ENCODE measurements at regions not wholly inside any gene's neighbourhood (a gene's known extent, or its start where the extent isn't known, plus 50 kb on each side); places are given as distances from the start of the nearest gene placed in this dataset.

GRCh38 chr20:12371990-12372389 is 454.3 kb downstream of the BTBD3 start:
- no peaks in the 10 kb centered on the region for H3K9me3 ChIP-seq (ENCODE audit: control insufficient read depth, insufficient read depth, low read length)
- no peaks in the 10 kb centered on the region for H3K4me1 ChIP-seq (ENCODE audit: control insufficient read depth, insufficient read depth, low read length)
- no peak overlapping the region for H3K4me3 ChIP-seq (ENCODE audit: low read depth, low read length)
- no peaks in the 10 kb centered on the region for H3K27me3 ChIP-seq (ENCODE audit: control insufficient read depth, insufficient read depth, low read length)
- no peaks in the 10 kb centered on the region for H3K36me3 ChIP-seq (ENCODE audit: control insufficient read depth, insufficient read depth, low read length)
- H3K27ac ChIP-seq (ENCODE audit: low read depth, low read length): no peak overlapping the region
- no peak overlapping the region for H3K9ac ChIP-seq (ENCODE audit: low read depth, low read length)

- H3K27me3 ChIP-seq (ENCODE audit: control insufficient read depth, insufficient read depth, low read length): no peaks in the 10 kb centered on the region
These were observed 454.9 kb downstream of the BTBD3 start for GRCh38 chr20:12372557-12372956.

GRCh38 chr20:12375967-12376366 is 458.3 kb downstream of the BTBD3 start:
- H3K36me3 ChIP-seq (ENCODE audit: control insufficient read depth, insufficient read depth, low read length): no peaks in the 10 kb centered on the region
- no peak overlapping the region for H3K4me3 ChIP-seq (ENCODE audit: low read depth, low read length)
- no peak overlapping the region for H3K9ac ChIP-seq (ENCODE audit: low read depth, low read length)
- no peak overlapping the region for H3K27ac ChIP-seq (ENCODE audit: low read depth, low read length)
- H3K9me3 ChIP-seq (ENCODE audit: control insufficient read depth, insufficient read depth, low read length): no peaks in the 10 kb centered on the region
- no peaks in the 10 kb centered on the region for H3K4me1 ChIP-seq (ENCODE audit: control insufficient read depth, insufficient read depth, low read length)
- no peaks in the 10 kb centered on the region for H3K27me3 ChIP-seq (ENCODE audit: control insufficient read depth, insufficient read depth, low read length)

More at GRCh38 chr20:12372557-12372956, 454.9 kb downstream of the BTBD3 start:
- H3K27ac ChIP-seq (ENCODE audit: low read depth, low read length): no peak overlapping the region
- no peaks in the 10 kb centered on the region for H3K9me3 ChIP-seq (ENCODE audit: control insufficient read depth, insufficient read depth, low read length)
- H3K9ac ChIP-seq (ENCODE audit: low read depth, low read length): no peak overlapping the region
- H3K36me3 ChIP-seq (ENCODE audit: control insufficient read depth, insufficient read depth, low read length): no peaks in the 10 kb centered on the region
- H3K4me3 ChIP-seq (ENCODE audit: low read depth, low read length): no peak overlapping the region
- H3K4me1 ChIP-seq (ENCODE audit: control insufficient read depth, insufficient read depth, low read length): no peaks in the 10 kb centered on the region

GRCh38 chr20:12383821-12384220 is 466.1 kb downstream of the BTBD3 start:
- no peaks in the 10 kb centered on the region for H3K4me1 ChIP-seq (ENCODE audit: control insufficient read depth, insufficient read depth, low read length)
- H3K27me3 ChIP-seq (ENCODE audit: control insufficient read depth, insufficient read depth, low read length): no peaks in the 10 kb centered on the region
- H3K27ac ChIP-seq (ENCODE audit: low read depth, low read length): no peak overlapping the region
- no peak overlapping the region for H3K9ac ChIP-seq (ENCODE audit: low read depth, low read length)
- H3K9me3 ChIP-seq (ENCODE audit: control insufficient read depth, insufficient read depth, low read length): no peaks in the 10 kb centered on the region
- H3K4me3 ChIP-seq (ENCODE audit: low read depth, low read length): no peak overlapping the region
- H3K36me3 ChIP-seq (ENCODE audit: control insufficient read depth, insufficient read depth, low read length): no peaks in the 10 kb centered on the region

GRCh38 chr20:12386821-12387220 is 469.1 kb downstream of the BTBD3 start:
- no peak overlapping the region for H3K27ac ChIP-seq (ENCODE audit: low read depth, low read length)
- H3K4me1 ChIP-seq (ENCODE audit: control insufficient read depth, insufficient read depth, low read length): no peaks in the 10 kb centered on the region
- H3K27me3 ChIP-seq (ENCODE audit: control insufficient read depth, insufficient read depth, low read length): no peaks in the 10 kb centered on the region
- H3K9ac ChIP-seq (ENCODE audit: low read depth, low read length): no peak overlapping the region
- no peaks in the 10 kb centered on the region for H3K9me3 ChIP-seq (ENCODE audit: control insufficient read depth, insufficient read depth, low read length)
- H3K36me3 ChIP-seq (ENCODE audit: control insufficient read depth, insufficient read depth, low read length): no peaks in the 10 kb centered on the region
- no peak overlapping the region for H3K4me3 ChIP-seq (ENCODE audit: low read depth, low read length)

- H3K27me3 ChIP-seq (ENCODE audit: control insufficient read depth, insufficient read depth, low read length): no peaks in the 10 kb centered on the region
- H3K36me3 ChIP-seq (ENCODE audit: control insufficient read depth, insufficient read depth, low read length): no peaks in the 10 kb centered on the region
- no peak overlapping the region for H3K9ac ChIP-seq (ENCODE audit: low read depth, low read length)
- no peaks in the 10 kb centered on the region for H3K9me3 ChIP-seq (ENCODE audit: control insufficient read depth, insufficient read depth, low read length)
- H3K27ac ChIP-seq (ENCODE audit: low read depth, low read length): no peak overlapping the region
- H3K4me1 ChIP-seq (ENCODE audit: control insufficient read depth, insufficient read depth, low read length): no peaks in the 10 kb centered on the region
- no peak overlapping the region for H3K4me3 ChIP-seq (ENCODE audit: low read depth, low read length)
These were observed 473.4 kb downstream of the BTBD3 start for GRCh38 chr20:12391099-12391498.

- no peak overlapping the region for H3K27ac ChIP-seq (ENCODE audit: low read depth, low read length)
- H3K9me3 ChIP-seq (ENCODE audit: control insufficient read depth, insufficient read depth, low read length): no peaks in the 10 kb centered on the region
- H3K36me3 ChIP-seq (ENCODE audit: control insufficient read depth, insufficient read depth, low read length): no peaks in the 10 kb centered on the region
- no peaks in the 10 kb centered on the region for H3K4me1 ChIP-seq (ENCODE audit: control insufficient read depth, insufficient read depth, low read length)
- H3K27me3 ChIP-seq (ENCODE audit: control insufficient read depth, insufficient read depth, low read length): no peaks in the 10 kb centered on the region
- H3K4me3 ChIP-seq (ENCODE audit: low read depth, low read length): no peak overlapping the region
- no peak overlapping the region for H3K9ac ChIP-seq (ENCODE audit: low read depth, low read length)
These were observed 477.1 kb downstream of the BTBD3 start for GRCh38 chr20:12394786-12395185.

GRCh38 chr20:12395353-12395752 is 477.7 kb downstream of the BTBD3 start:
- no peaks in the 10 kb centered on the region for H3K36me3 ChIP-seq (ENCODE audit: control insufficient read depth, insufficient read depth, low read length)
- no peaks in the 10 kb centered on the region for H3K9me3 ChIP-seq (ENCODE audit: control insufficient read depth, insufficient read depth, low read length)
- no peaks in the 10 kb centered on the region for H3K27me3 ChIP-seq (ENCODE audit: control insufficient read depth, insufficient read depth, low read length)
- no peak overlapping the region for H3K9ac ChIP-seq (ENCODE audit: low read depth, low read length)
- H3K27ac ChIP-seq (ENCODE audit: low read depth, low read length): no peak overlapping the region
- H3K4me1 ChIP-seq (ENCODE audit: control insufficient read depth, insufficient read depth, low read length): no peaks in the 10 kb centered on the region
- no peak overlapping the region for H3K4me3 ChIP-seq (ENCODE audit: low read depth, low read length)

- no peaks in the 10 kb centered on the region for H3K4me1 ChIP-seq (ENCODE audit: control insufficient read depth, insufficient read depth, low read length)
- H3K9me3 ChIP-seq (ENCODE audit: control insufficient read depth, insufficient read depth, low read length): no peaks in the 10 kb centered on the region
- H3K27ac ChIP-seq (ENCODE audit: low read depth, low read length): no peak overlapping the region
- no peaks in the 10 kb centered on the region for H3K36me3 ChIP-seq (ENCODE audit: control insufficient read depth, insufficient read depth, low read length)
- H3K4me3 ChIP-seq (ENCODE audit: low read depth, low read length): no peak overlapping the region
- no peak overlapping the region for H3K9ac ChIP-seq (ENCODE audit: low read depth, low read length)
- no peaks in the 10 kb centered on the region for H3K27me3 ChIP-seq (ENCODE audit: control insufficient read depth, insufficient read depth, low read length)
These were observed 478.1 kb downstream of the BTBD3 start for GRCh38 chr20:12395760-12396159.

GRCh38 chr20:12399110-12399836 is 481.6 kb downstream of the BTBD3 start:
- no peaks in the 10 kb centered on the region for H3K36me3 ChIP-seq (ENCODE audit: control insufficient read depth, insufficient read depth, low read length)

GRCh38 chr20:12404941-12405340 is 487.2 kb downstream of the BTBD3 start:
- H3K36me3 ChIP-seq (ENCODE audit: control insufficient read depth, insufficient read depth, low read length): no peaks in the 10 kb centered on the region
- no peaks in the 10 kb centered on the region for H3K4me1 ChIP-seq (ENCODE audit: control insufficient read depth, insufficient read depth, low read length)

More at GRCh38 chr20:12399110-12399836, 481.6 kb downstream of the BTBD3 start:
- Histone ChIP-seq H3K4me3 (ENCODE audit: low read depth, low read length) (no peak overlapping the region), H3K27ac (ENCODE audit: low read depth, low read length) (no peak overlapping the region), H3K4me1 (ENCODE audit: control insufficient read depth, insufficient read depth, low read length) (no peaks in the 10 kb centered on the region), H3K9me3 (ENCODE audit: control insufficient read depth, insufficient read depth, low read length) (no peaks in the 10 kb centered on the region; the same call in 1 of the 2 replicates), H3K9ac (ENCODE audit: low read depth, low read length) (no peak overlapping the region), H3K27me3 (ENCODE audit: control insufficient read depth, insufficient read depth, low read length) (no peaks in the 10 kb centered on the region)

More at GRCh38 chr20:12404941-12405340, 487.2 kb downstream of the BTBD3 start:
- Histone ChIP-seq H3K27ac (ENCODE audit: low read depth, low read length) (no peak overlapping the region), H3K9me3 (ENCODE audit: control insufficient read depth, insufficient read depth, low read length) (peaks cover 26% of the 10 kb centered on the region), H3K9ac (ENCODE audit: low read depth, low read length) (no peak overlapping the region), H3K4me3 (ENCODE audit: low read depth, low read length) (no peak overlapping the region), H3K27me3 (ENCODE audit: control insufficient read depth, insufficient read depth, low read length) (no peaks in the 10 kb centered on the region)
